GM21529 (cell line): ENCODE measurements at regions not wholly inside any gene's neighbourhood (a gene's known extent, or its start where the extent isn't known, plus 50 kb on each side); places are given as distances from the start of the nearest gene placed in this dataset.

Experiments used
- ATAC-seq: cut with Tn5 transposase; IDR thresholded peaks from one replicate; pipeline ENCODE4 v1.9.1; 2021; ENCODE audit not compliant: unreplicated experiment

DNA sequence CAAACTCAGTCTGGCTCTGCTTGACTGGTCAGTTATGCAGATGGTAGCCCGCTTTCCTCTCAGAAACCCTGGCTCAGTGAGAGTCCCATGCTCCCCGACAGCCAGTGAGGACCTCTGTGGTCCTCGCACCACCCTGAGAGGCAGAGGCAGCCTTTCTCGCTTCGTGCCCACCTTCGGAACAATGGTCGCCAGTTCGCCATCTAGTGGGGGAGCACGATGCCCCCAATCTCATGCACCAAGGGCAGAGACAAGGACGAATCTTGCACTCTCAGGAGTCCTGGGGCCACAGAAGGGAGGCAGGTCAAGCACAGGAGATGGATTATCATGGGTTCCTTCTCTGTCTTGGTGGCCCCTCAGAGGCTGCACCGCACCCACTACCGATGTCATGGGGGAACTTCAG is 75.2 kb downstream of the RHCG start:
- no peak for ATAC-seq

DNA sequence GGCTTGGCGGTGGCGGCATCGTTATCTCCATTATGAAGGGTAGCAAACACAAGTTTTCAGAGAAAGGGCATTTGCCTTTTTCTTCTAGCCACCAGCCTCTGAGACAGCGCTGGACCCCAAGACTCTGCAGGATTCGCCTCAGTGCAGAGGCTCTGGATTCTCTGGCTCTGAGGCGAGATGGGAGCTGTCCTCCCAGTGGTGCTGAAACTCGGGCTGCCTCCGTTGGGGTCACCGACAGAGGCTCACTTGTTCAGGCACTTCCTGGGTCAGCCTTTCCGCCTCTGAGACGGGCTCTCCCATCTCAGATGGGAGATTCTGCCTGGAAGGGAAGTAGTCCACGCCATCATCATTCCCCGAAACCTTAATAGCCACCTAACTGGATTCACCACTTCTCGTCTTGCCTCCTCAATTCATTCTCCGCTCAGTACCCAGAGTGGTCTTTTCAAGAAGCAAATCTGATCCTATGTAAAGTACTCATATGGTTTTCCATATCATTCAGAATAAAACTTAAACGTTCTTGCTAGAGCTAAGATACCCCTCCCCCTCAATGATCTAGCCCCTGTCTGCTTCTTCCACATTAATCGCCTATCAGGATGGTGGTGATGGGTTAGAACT is 76.9 kb downstream of the RHCG start:
- no peak for ATAC-seq

DNA sequence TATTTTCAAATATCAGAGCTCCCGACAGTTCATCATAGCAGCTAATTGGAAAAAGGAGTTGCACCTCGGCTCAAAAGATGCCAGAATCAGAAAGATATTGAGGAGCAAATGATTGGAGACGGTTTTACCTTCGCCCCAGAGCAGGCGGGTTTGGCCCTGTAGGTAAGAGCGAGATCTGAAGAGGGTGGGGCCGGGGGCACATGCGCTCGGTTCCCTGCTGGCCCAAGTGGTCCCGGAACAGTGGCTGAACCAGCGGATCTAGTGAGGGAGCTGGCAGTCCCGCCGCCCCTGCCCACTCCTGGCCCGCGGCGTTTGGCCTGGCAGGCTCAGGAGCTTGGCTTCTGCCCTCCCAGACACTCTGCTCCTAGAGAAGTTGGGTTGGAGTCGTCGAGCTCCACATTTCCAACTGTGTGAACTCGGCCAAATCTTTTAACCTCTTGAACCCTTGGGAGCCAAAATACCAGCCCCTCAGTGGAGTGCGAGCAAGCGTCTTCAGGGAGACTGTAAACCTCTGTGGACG is 79.1 kb downstream of the RHCG start:
- ATAC-seq: no peak

DNA sequence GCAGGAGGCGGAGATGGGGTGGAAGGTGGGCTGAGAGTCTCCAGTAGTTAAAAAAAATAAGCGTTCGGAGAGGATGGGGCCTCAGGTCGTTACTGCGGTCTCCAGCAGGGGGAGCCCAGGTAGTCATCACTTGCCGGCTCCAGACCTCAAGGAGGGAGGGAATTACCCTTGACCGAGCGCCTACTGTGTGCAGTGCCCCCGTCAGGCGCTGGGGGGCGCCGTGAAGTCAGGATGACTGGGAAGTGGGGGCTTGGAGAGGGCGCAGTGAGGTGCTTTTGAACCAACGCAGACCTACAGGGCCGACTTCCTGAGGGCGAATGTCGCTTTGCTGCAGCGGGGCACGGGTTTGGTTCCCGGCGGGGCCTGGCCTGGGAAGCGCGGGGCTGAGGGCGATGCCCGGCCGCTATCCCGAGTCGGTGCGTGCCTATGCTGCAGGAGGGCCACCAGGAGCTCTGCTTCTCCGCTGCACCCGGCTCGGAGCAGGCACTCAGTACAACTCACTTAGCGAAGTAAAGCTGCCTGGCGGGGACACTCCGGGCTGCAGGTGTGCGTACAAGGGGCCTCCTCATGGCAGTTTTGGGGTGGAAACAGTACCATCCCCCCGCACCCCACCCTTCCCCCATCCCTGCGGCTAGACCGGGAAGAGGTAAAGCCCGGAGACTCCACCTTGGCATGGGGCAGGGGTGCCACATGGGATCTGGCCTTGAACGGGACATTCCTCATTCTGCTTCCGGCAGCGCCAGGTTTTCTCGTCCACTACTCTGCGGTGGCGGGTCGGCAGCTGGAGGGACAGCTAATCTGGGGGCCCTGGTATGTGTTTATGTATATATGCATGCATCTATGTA is 79.8 kb downstream of the RHCG start:
- peak; percentile 88 for ATAC-seq

DNA sequence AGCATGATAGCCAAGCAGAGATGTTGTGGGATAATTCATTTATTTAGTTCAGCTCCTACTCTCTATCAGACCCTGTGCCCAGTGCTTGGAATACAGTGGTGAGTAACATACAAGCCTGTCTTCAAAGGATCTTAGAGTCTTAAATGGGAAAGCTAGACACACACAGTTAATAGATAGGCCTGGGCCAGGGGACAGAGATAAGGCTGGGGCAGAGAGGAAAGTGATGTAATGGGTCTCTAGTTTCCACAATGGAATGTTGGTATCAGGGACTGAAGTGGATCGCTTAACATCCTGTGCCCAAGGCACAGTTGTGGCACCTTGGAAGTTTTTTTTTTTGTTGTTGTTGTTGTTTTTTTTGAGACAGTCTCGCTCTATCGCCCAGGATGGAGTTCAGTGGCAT is 79.9 kb upstream of the POLG start:
- no peak for ATAC-seq

DNA sequence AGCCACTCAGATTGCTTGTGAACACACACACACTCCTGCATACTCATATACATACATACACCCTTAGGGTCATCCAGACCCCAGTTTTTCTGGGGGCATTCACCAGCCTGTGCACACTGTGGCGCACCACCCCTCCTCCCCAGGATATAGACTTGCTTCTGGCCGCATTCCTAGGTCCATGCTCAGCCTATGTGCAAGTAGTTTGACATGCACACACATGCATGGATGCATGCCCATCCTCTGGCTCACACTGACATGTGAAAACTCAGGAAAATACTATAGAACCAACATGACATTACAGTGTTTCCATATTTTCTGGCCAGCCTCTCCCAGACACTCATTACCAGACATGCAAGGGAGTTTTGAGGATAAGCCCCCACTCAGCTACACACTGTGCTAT is 79.3 kb upstream of the POLG start:
- ATAC-seq: no peak

DNA sequence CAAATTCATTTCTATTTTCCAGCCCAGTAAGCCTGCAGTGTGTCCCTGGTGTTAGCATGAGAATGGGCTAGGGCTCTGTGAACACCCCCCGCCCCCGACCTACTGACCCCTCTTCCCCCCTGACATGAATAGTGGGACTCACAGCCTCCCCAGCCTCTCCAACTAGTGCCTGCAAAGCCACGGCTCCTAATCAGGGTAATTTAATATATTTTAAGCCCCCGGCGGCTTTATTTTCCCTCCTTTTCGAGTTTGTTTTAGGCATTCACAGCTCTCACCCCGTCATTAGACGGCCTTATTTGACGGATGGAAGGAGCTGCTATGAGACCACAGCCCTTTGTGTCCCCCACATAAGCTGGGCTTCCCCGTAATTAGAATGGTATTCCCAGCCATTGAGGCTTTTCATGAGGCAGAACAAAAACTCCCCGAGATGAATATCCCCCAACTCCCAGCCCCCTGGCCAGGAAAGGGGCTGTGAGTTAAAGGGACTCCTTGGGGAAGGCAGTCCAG is 78.3 kb upstream of the POLG start:
- no peak for ATAC-seq

DNA sequence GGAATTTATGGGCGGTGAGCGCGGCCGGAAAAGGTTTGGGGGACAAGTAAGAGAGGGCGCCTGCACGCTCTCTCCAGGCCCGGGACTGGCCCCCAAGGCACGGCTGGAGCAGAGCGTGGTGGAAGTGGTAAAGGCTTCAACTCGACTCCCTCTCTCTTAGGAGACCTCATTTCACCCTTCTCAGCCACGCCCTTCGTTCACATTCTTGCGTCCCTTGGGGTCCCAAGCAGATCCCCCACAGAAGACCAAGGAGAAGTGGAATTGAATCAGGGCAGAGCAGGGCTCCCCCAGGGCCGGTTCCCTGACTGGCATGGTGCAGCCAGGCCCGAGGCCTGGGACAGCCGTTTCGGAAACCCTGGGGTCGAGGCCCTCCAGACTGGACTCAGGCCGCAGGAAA is 75.4 kb upstream of the POLG start:
- ATAC-seq: no peak

DNA sequence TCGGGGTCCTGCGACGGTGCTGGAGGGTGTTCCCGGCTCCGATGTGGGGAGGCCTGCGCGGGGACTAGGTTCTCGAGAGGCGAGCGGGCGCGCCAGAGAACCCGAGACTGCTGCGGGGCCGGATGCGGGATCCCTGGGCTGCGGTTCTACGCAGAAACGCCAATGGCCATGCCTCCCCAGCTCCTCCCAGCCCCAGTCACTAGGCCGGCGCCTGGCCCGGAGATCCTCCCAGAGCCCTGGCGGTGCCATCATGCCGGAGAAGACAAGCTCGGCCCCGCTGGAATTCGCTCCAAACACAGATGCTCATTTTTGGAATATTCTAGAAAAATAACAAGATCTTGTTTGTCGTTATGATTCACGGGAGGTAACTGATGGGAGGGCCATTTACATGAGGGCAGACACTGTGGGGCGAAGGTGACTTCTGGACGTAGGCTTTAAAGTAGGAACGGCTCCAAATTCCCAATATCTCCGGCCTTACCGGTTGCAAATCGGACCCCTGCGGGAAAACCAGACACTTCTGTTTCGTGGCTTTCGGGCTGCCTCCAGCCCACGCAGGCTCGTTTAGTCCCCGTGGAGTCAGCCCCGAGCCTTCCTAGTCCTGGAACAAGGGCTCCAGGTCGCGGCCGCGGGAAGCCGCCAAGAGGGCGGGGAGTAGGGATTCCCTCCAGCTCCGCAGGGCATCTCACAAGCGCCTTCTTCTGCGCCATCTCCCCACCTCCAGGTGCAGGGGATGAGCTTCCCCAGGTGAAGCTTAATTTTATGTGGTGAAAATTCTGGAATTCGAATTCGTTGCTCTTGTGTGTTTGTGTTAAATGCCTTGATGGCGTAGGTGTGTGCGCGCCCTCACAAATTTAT is 74.8 kb upstream of the POLG start:
- ATAC-seq: no peak

DNA sequence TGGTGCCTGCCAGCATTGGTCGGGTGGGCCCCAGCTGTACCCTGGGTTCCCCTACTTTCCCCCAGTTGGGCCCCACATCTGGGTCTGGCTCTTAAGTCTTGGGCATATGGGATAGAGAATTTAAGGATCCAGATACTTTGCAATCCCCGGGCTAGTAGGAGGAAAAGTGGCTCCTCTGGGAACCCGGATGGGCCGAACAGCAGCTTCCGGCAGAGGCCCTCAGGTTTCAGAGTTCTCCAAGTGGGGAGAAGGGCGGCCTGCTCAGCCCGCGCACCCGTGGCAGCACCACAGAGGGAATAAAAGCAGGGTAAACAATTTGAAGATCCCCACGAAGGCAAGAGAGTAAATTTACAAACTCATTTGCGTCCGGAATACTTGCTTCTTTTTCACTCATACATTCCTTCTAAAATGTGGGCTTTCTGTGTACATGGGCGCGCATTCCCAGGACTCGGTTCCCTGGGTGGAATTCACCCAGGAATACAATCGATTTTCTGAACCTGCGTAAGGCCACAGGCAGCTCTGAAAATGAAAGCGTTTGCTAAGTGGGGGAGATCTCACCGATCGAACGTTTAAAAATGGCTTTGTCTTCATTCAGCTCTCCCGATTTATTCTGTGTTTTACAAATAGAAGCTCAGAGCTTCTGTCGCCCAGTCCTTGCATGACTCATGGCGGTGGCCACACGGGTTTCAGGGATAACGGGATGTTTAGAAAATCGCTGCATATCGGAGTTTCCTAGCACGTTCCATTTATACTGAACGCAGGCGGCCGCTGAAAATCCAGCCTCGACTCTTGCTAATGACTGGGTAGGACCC is 74.0 kb upstream of the POLG start:
- no peak for ATAC-seq

DNA sequence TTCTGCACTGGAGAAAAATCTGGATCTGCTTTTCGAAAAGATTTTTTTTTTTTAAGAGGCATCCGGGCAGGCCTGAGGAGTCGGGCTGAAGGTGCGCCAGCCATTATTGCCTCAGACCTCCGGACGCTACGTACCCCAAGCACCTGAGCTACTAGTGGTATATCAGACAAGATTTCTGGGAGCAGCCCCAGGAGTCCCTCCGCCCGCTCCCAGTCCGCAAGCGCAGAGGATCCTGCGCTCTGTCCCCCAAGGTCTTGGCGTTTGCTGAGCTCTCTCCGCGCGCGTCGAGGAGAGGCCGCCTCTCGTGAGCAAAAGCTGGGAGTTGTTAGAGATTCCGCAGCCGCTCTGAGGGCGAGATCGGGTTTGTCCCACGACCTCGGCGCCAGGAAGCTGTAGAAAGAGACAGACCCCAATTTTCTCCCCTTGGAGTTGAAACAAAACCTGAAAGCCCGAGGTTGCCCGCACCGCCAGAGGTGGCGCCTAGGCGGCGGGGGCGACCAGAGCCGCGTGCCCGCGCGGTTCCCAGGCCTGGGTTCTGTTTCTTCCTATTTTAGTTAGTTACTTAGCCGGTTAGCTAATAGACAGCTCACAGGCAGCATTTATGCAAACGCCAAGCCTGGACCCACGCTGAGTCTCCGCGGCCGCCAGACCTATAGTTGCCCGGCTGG is 72.5 kb upstream of the POLG start:
- no peak for ATAC-seq

DNA sequence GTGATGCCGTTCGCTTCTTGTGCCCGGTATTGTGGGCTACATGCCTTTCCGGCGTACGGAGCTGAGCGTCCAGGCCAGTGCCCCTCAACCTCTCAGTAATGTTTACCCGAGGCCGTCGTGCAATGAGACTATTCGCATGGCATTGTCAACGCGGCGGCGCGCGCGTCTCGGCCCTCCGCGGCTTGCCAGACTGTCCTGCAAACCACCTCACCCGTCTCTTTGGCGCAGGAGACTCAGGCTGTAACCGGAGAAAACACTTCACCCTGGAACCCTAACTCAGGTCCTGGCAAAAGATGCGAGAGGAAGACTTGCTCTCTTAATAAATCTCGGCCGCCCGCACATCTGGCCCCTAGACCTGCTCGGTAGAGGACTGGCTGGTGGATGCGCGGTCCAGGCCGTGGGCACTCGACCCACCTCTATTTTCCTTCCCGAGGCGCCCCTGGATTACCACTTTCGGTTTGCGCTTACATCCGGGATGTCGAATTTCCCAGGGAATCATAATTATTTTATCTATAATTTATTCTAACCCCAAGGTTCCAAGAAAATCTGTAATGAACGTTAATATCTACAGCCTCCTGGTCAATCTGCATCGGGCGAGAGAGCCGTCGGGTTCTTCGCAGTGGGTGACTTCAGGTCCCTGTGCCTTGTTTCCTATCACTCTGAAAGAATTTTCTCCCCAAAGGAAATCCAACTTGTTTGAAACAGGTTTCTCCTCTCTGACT is 71.8 kb upstream of the POLG start:
- no peak for ATAC-seq

DNA sequence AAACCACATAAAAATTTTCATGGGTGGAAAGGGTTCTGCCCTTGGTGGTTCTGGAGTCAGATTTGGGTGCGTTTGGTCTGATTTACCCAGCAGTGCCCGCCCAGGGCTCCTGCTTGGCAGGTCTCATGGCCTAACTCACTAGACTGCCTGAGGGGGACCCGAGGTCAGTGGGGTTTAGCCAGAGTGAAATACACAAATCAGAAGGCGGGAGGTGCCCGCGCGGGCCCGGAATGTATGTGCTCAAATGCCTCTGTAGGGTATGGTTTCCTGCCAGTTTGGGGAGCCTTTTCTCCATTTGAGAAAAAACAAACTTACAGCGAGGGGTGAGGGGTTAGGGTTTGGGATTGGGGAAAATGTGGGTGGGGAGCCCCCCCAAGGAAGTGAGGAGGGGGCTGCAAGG is 70.9 kb upstream of the POLG start:
- ATAC-seq: no peak

DNA sequence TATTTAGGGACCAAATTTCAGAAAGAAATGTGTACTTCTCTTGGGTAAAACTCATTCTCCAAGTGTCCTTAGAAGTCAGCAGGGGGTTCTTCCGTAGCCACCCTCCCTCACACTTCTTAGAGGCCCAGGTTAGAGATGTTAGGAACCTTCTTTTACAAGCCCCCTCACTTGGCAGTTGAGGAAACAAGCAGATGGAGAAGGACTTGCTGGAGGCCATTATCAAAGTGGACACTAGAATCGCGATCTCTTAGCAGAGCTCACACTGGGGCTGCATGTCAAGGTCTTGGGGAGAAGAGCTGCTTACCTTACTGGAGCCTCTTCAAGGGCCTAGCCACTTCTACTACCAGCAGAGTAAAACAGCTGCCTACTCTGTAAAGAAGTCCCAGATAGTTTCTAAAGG is 69.4 kb upstream of the POLG start:
- ATAC-seq: no peak

DNA sequence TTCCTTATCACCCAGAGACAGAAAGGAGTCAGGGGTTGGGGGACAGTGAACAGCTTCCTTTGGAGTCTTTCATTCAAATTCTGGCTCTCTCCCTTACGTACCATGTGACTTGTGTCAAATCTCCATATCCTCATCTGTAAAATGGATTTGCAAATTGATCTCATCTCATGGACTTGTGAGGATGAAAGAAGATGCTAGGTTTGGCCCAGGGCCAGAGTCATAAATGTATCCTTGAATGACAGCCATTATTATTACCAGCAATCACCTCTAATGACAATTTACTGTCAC is 67.8 kb upstream of the POLG start:
- ATAC-seq: no peak

DNA sequence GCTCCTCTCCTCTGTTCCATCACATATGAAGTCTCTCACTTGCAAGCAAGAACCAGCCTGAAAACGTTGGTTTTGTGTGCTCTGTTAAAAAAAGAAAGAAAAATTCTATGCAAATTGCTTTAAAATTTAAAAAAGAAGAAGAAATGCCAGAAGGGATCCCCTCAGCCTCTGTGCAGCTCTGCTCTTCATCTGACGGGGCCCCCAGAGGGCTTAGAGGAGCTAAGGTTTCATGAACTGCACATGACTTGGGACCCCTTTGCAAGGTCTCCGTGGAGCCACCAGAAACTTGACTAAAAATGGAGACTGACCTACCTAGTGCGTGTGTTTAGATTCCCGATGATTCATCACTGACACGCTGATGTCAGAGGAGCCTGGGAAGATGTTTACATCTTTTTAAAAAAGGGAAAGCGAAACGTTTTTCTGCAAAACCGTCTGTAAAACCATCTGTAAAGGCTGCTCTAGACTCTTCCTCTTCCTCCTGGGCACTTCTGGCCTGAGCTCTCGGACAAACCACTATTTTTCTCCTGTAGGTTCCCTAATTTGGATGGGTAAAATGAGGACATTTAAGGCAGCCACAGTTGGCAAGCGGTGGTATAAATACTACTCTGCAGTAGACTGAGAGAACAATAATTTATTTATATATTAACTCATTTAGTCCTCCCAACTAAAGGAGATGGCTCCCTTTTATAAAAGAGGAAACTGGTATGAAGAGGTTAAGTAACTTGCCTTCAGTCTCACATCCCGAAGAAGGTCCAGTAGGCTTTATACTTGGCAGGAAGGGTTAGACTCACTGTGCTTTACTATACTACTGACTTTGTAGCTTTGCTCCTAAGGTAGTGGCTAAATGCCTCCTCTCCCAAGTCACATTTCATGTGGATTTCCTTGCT is 67.2 kb upstream of the POLG start:
- no peak for ATAC-seq

DNA sequence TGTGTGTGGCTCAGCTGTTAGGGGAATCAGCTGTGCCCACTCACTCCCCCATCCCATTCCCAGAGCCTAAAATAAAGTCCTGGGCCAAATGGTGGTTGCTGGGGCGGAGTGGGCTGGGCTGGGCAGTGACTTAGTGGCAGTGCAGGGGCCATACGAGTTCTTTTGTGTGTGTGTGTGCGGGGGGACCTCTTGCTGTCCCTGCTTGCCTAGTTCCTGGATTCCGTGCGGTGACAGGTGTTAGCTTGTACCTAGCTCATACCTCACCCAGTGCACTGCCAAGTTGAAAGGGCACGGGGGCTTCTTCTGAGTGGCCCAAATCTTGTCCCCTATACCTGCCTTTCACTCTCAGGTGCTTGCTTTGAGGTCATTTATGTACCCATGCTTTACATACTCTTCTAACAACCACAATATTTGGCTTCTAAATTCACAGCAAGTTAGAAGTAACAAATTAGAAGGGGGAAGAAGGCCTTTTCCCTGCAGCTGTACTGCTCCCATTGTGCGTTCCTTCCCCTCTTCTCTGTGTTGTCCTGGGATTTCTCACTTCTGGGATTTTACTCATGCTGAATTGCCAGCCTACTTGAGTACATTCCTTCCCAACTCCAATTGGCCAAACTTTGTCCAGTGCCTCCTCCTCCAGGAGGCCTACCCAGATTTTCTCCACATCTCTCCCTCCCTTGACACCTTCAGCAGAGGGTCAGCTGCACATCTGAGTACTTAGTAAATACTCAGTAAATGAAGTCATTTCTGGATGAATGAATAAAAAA is 66.3 kb upstream of the POLG start:
- no peak for ATAC-seq
